ENCODE measurements at regions not wholly inside any gene's neighbourhood (a gene's known extent, or its start where the extent isn't known, plus 50 kb on each side); places are given as distances from the start of the nearest gene placed in this dataset.

DNA sequence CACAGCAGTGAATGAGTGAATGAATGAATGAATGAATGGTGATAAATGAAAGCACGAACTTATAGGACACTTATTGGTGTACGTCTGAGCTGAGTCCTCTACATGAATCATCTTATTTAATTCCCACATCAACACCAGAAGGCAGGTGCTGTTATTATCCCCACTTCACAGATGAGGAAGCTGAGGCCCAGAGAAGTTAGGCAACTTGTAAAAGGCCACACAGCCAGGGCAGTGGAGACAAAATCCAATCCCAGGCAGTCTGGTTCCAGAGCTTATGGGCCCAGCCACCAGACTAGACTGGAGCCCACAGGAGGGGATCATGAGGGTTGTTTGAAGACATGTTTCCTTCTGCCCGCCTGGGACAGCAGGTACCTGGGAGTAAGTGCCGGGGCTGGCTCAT is 364.0 kb downstream of the MN1 start:
- Histone ChIP-seq H3K9me3 (ENCODE audit: control insufficient read depth, low read depth, low read length) (no peaks in the 10 kb centered on the region), H4K8ac (replicated peaks; ENCODE audit: insufficient read length, low read depth, low read length) (no peak overlapping the region), H2BK120ac (ENCODE audit: low read depth, low read length, poor library complexity, severe bottlenecking) (no peak overlapping the region), H3K4me2 (ENCODE audit: insufficient read depth, insufficient read length, low read length) (no peak overlapping the region), H3K27me3 (ENCODE audit: insufficient read depth, low read length) (no peaks in the 10 kb centered on the region), H4K20me1 (ENCODE audit: control insufficient read depth, insufficient read depth, insufficient read length) (peaks cover 7% of the 10 kb centered on the region), H3K56ac (ENCODE audit: insufficient read length, low read depth, low read length) (no peak overlapping the region), H4K91ac (ENCODE audit: insufficient read length, low read depth, low read length) (no peak overlapping the region), H3T11ph (ENCODE audit: low read length) (no peak overlapping the region), H4K5ac (ENCODE audit: insufficient read length, low read depth, low read length) (no peak overlapping the region), H3K27ac (ENCODE audit: insufficient read length, low read depth, low read length) (no peak overlapping the region), H3K9ac (ENCODE audit: extremely low read depth, insufficient read length, low read length) (no peak overlapping the region), H3K4ac (ENCODE audit: low read depth, low read length) (no peak overlapping the region), H2AK5ac (ENCODE audit: insufficient read length, low read length) (no peak overlapping the region), H2BK12ac (ENCODE audit: insufficient read length, low read depth, low read length) (no peak overlapping the region), H3K18ac (ENCODE audit: insufficient read length, low read depth, low read length) (no peak overlapping the region), H3K4me1 (ENCODE audit: insufficient read depth, low read length) (no peaks in the 10 kb centered on the region; the same call in 1 of the 2 replicates), H2BK15ac (ENCODE audit: low read depth, low read length) (no peak overlapping the region), H2AFZ (ENCODE audit: low read length) (no peak overlapping the region), H3K23ac (ENCODE audit: insufficient read length, low read depth, low read length) (no peak overlapping the region), H3K23me2 (ENCODE audit: insufficient read length, low read depth, low read length, poor library complexity, severe bottlenecking) (no peaks in the 10 kb centered on the region), H2BK5ac (ENCODE audit: insufficient read length, low read length) (no peak overlapping the region), H2BK20ac (ENCODE audit: low read depth, low read length, poor library complexity, severe bottlenecking) (no peak overlapping the region), H3K14ac (ENCODE audit: insufficient read depth, low read length) (no peak overlapping the region), H3K79me1 (ENCODE audit: insufficient read depth, low read depth, low read length, poor library complexity, severe bottlenecking) (no peaks in the 10 kb centered on the region), H3K79me2 (ENCODE audit: insufficient read depth, low read length) (no peaks in the 10 kb centered on the region)
- Mint-ChIP-seq H3K27ac (no peak overlapping the region), H3K9me3 (peaks cover 4% of the 10 kb centered on the region in 2 experiments; a peak in 3 of 5 replicates), H3K27me3 (ENCODE audit: low read depth) (peaks cover 4% of the 10 kb centered on the region; the same call in 1 of the 2 replicates), H3K4me1 (peaks cover 41 to 65% of the 10 kb centered on the region in 2 experiments), H3K4me3 (no peak overlapping the region), H3K36me3 (ENCODE audit: insufficient read depth in 1 of 3, low read depth in 3 of 3) (peaks cover 0 to 3% (median 0%) of the 10 kb centered on the region in 3 experiments; a peak in 2 of 7 replicates)
- no peak for DNase-seq
- TF ChIP-seq, protein P1, sequence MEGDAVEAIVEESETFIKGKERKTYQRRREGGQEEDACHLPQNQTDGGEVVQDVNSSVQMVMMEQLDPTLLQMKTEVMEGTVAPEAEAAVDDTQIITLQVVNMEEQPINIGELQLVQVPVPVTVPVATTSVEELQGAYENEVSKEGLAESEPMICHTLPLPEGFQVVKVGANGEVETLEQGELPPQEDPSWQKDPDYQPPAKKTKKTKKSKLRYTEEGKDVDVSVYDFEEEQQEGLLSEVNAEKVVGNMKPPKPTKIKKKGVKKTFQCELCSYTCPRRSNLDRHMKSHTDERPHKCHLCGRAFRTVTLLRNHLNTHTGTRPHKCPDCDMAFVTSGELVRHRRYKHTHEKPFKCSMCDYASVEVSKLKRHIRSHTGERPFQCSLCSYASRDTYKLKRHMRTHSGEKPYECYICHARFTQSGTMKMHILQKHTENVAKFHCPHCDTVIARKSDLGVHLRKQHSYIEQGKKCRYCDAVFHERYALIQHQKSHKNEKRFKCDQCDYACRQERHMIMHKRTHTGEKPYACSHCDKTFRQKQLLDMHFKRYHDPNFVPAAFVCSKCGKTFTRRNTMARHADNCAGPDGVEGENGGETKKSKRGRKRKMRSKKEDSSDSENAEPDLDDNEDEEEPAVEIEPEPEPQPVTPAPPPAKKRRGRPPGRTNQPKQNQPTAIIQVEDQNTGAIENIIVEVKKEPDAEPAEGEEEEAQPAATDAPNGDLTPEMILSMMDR (conservative IDR thresholded peaks at IDR 0.05): no peak
- WGBS (ENCODE audit: extremely low coverage, insufficient read length, low lambda C conversion rate): no CpG with 5 or more reads among the region's 4 CpGs
